Keratinocyte (primary cell): ENCODE measurements at regions not wholly inside any gene's neighbourhood (a gene's known extent, or its start where the extent isn't known, plus 50 kb on each side); places are given as distances from the start of the nearest gene placed in this dataset.

ENCODE experiments used
- DNase-seq: peaks from one replicate; pipeline ENCODE4 v3.0.0-alpha.2; 2011; ENCODE audit warnings: low read depth, missing footprints, low spot score
- FAIRE-seq: peaks from 2 replicates; lab custom pipeline; 2011; peaks lifted over from hg19 to GRCh38; lab: Jason Lieb, UNC
- H2AFZ ChIP-seq: 2 replicates; pipeline ENCODE4 v1.6.0; 2012; ENCODE audit warnings: low read length, control low read depth, inconsistent platforms; ENCODE audit not compliant: control insufficient read depth
- H3K27ac ChIP-seq: 2 replicates; pipeline ENCODE4 v1.5.1; 2011; ENCODE audit warnings: low read length; ENCODE audit not compliant: control insufficient read depth, insufficient read depth
- H3K27me3 ChIP-seq: 3 replicates; pipeline ENCODE4 v1.6.0; 2011; ENCODE audit warnings: low read length; ENCODE audit not compliant: control insufficient read depth, insufficient read depth; ENCODE audit errors: extremely low read depth
- H3K36me3 ChIP-seq, 2 experiments: 2 replicates in 1 of 2; 3 replicates in 1 of 2; pipeline ENCODE4 v1.5.1; 2011; ENCODE audit warnings: low read length in 2 of 2, mild to moderate bottlenecking in 1 of 2; ENCODE audit not compliant: control insufficient read depth in 2 of 2, insufficient read depth in 2 of 2; ENCODE audit errors: extremely low read depth in 1 of 2
- H3K4me1 ChIP-seq: 3 replicates; pipeline ENCODE4 v1.5.1; 2011; ENCODE audit warnings: low read length; ENCODE audit not compliant: control insufficient read depth, insufficient read depth; ENCODE audit errors: extremely low read depth
- H3K4me2 ChIP-seq: 3 replicates; pipeline ENCODE4 v1.6.0; 2011; ENCODE audit warnings: low read depth, low read length; ENCODE audit not compliant: control insufficient read depth, insufficient read depth; ENCODE audit errors: extremely low read depth
- H3K4me3 ChIP-seq, 3 experiments: fragments of 200-600 bp in 1 of 3; sonication (generic) in 1 of 3; 2 replicates in 2 of 3; 3 replicates in 1 of 3; pipeline ENCODE4 v1.5.1; 2011 to 2016; ENCODE audit warnings: low read length in 3 of 3, mild to moderate bottlenecking in 3 of 3, control low read depth in 2 of 3, inconsistent platforms in 1 of 3, low read depth in 1 of 3, mixed read lengths in 1 of 3, mixed run types in 1 of 3, moderate library complexity in 1 of 3; ENCODE audit not compliant: control insufficient read depth in 2 of 3, insufficient read depth in 2 of 3; ENCODE audit errors: extremely low read depth in 1 of 3
- H3K79me2 ChIP-seq: 2 replicates; pipeline ENCODE4 v1.6.0; 2012; ENCODE audit warnings: low read length; ENCODE audit not compliant: control insufficient read depth, insufficient read depth
- H3K9ac ChIP-seq: 3 replicates; pipeline ENCODE4 v1.6.0; 2011; ENCODE audit warnings: low read length; ENCODE audit not compliant: control insufficient read depth, insufficient read depth; ENCODE audit errors: extremely low read depth
- H3K9me1 ChIP-seq: 3 replicates; pipeline ENCODE4 v1.6.0; 2011; ENCODE audit warnings: low read length; ENCODE audit not compliant: control insufficient read depth, insufficient read depth; ENCODE audit errors: extremely low read depth
- H3K9me3 ChIP-seq: 2 replicates; pipeline ENCODE4 v1.5.1; 2012; ENCODE audit warnings: low read depth, low read length; ENCODE audit not compliant: control insufficient read depth
- H4K20me1 ChIP-seq: 3 replicates; pipeline ENCODE4 v1.6.0; 2011; ENCODE audit warnings: low read length; ENCODE audit not compliant: control insufficient read depth, insufficient read depth; ENCODE audit errors: extremely low read depth
- CTCF ChIP-seq, 3 experiments: IDR thresholded peaks in 1 of 3; conservative IDR thresholded peaks in 1 of 3; optimal IDR thresholded peaks in 1 of 3; 2 replicates in 2 of 3; 3 replicates in 1 of 3; pipeline versions ENCODE3 to v1.5.1; 2011; ENCODE audit warnings: low read length in 3 of 3, mild to moderate bottlenecking in 3 of 3, moderate library complexity in 2 of 3, control low read depth in 1 of 3, inconsistent platforms in 1 of 3; ENCODE audit not compliant: insufficient read depth in 2 of 3; ENCODE audit errors: extremely low read depth in 1 of 3
- EZH2 ChIP-seq: IDR thresholded peaks from one replicate; pipeline ENCODE4 v1.6.1; 2012; ENCODE audit warnings: inconsistent platforms, mild to moderate bottlenecking, low read length, moderate library complexity
- dilution Hi-C: fragments of 300-500 bp; cut with MboI; formaldehyde crosslinking; loops from one replicate; pipeline ENCODE4 v1.7.0; 2020; ENCODE audit warnings: low sequenced_read_pairs; ENCODE audit not compliant: extremely low pct_ligation_motif_present

- Histone ChIP-seq H3K4me2 (no peak overlapping the region), H3K79me2 (no peaks in the 10 kb centered on the region), H3K27me3 (no peaks in the 10 kb centered on the region), H4K20me1 (no peaks in the 10 kb centered on the region), H3K27ac (no peak overlapping the region), H3K4me3 (no peak overlapping the region), H3K36me3 (no peaks in the 10 kb centered on the region), H3K9ac (no peak overlapping the region), H3K9me1 (no peaks in the 10 kb centered on the region), H3K9me3 (no peaks in the 10 kb centered on the region), H2AFZ (no peak overlapping the region), H3K4me1 (no peaks in the 10 kb centered on the region)
- DNase-seq = no peak
- dilution Hi-C loops = no loop called here
- FAIRE-seq = no peak
- TF ChIP-seq EZH2 = no peak
- no peak for TF ChIP-seq CTCF (optimal IDR thresholded peaks at IDR 0.05 in 1 of 3, IDR thresholded peaks at IDR 0.05 in 1 of 3, conservative IDR thresholded peaks at IDR 0.05 in 1 of 3; ENCODE audit: extremely low read depth in 1 of 3, insufficient read depth in 2 of 3, low read length in 3 of 3)
These were observed 252.6 kb downstream of the PAPSS1 start for GRCh38 chr4:107467461-107467860.

- Histone ChIP-seq H3K9me3 (no peaks in the 10 kb centered on the region), H3K4me1 (no peaks in the 10 kb centered on the region), H3K4me2 (no peak overlapping the region), H3K36me3 (no peaks in the 10 kb centered on the region), H2AFZ (no peak overlapping the region), H3K9me1 (no peaks in the 10 kb centered on the region), H3K4me3 (no peak overlapping the region), H3K9ac (no peak overlapping the region), H4K20me1 (no peaks in the 10 kb centered on the region), H3K79me2 (no peaks in the 10 kb centered on the region), H3K27ac (no peak overlapping the region), H3K27me3 (no peaks in the 10 kb centered on the region)
- FAIRE-seq = no peak
- no peak for TF ChIP-seq EZH2
- no peak for TF ChIP-seq CTCF (optimal IDR thresholded peaks at IDR 0.05 in 1 of 3, IDR thresholded peaks at IDR 0.05 in 1 of 3, conservative IDR thresholded peaks at IDR 0.05 in 1 of 3; ENCODE audit: extremely low read depth in 1 of 3, insufficient read depth in 2 of 3, low read length in 3 of 3)
- dilution Hi-C loops = no loop called here
- no peak for DNase-seq
These were observed 261.8 kb downstream of the PAPSS1 start for GRCh38 chr4:107458194-107458593.
